ENCODE measurements at regions not wholly inside any gene's neighbourhood (a gene's known extent, or its start where the extent isn't known, plus 50 kb on each side); places are given as distances from the start of the nearest gene placed in this dataset.

DNA sequence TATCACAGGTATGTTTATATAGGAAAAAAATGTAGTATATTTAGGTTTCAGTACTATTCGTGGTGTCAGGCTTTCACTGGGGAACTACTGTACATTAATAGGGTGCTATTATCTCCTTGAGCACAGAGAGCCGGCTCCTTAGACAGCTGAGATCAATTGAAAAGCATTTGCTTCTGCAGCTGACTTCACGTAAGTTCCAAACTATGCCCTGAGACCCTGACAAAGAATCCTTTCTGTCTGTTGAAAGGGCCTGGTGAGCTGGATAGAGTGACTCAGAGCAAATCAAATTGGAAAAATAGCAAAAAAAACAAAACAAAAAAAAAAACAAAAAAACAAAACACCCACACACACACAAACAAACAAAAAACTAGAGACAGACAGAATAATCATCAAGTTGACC is 652.0 kb downstream of the MTRR start:
- Histone ChIP-seq H3K79me2 (no peaks in the 10 kb centered on the region), H3K36me3 (replicated peaks; ENCODE audit: insufficient read depth, low read depth) (no peaks in the 10 kb centered on the region), H3K9me2 (replicated peaks; ENCODE audit: insufficient read depth) (no peaks in the 10 kb centered on the region), H3K9me3 (ENCODE audit: low read depth) (no peaks in the 10 kb centered on the region), H3K27ac (no peak overlapping the region), H3K4me1 (ENCODE audit: insufficient read depth) (no peaks in the 10 kb centered on the region), H4K20me1 (ENCODE audit: insufficient read depth, poor library complexity, severe bottlenecking) (no peaks in the 10 kb centered on the region), H3K27me3 (no peaks in the 10 kb centered on the region), H3K4me3 (no peak overlapping the region), H2AFZ (no peak overlapping the region), H3K4me2 (no peak overlapping the region)
- WGBS (ENCODE audit: low lambda C conversion rate, missing lambda C conversion rate) = 55% methylated on average over 3 of the region's 3 CpGs
- DNase-seq (ENCODE audit: low spot score) = no peak
- TF ChIP-seq EZH2 (IDR thresholded peaks at IDR 0.05; ENCODE audit: borderline replicate concordance) = no peak
- TF ChIP-seq, protein P1, sequence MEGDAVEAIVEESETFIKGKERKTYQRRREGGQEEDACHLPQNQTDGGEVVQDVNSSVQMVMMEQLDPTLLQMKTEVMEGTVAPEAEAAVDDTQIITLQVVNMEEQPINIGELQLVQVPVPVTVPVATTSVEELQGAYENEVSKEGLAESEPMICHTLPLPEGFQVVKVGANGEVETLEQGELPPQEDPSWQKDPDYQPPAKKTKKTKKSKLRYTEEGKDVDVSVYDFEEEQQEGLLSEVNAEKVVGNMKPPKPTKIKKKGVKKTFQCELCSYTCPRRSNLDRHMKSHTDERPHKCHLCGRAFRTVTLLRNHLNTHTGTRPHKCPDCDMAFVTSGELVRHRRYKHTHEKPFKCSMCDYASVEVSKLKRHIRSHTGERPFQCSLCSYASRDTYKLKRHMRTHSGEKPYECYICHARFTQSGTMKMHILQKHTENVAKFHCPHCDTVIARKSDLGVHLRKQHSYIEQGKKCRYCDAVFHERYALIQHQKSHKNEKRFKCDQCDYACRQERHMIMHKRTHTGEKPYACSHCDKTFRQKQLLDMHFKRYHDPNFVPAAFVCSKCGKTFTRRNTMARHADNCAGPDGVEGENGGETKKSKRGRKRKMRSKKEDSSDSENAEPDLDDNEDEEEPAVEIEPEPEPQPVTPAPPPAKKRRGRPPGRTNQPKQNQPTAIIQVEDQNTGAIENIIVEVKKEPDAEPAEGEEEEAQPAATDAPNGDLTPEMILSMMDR (IDR thresholded peaks at IDR 0.05; ENCODE audit: poor library complexity) = no peak
- no peak for TF ChIP-seq EZH2phosphoT487 (IDR thresholded peaks at IDR 0.05; ENCODE audit: low read depth, severe bottlenecking, unreplicated experiment)

DNA sequence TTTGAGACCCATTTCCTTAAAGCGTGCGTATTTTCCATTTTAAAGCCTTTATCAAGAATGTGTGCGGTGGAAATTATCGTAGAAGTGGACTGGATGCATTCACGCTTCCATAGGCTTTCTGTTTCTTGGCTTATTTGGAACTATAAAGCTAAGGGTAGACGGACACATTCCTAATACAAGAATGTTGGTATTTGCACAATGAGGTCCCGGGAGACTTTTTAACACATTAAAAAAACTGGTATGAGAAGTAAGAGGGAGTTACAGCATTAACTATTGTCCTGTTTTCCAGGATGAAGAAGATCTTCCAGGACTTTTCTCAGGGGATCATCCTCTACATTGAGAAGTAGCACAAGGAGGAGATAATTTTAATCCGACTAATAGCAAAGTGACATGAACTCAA is 653.0 kb downstream of the MTRR start:
- H4K20me1 ChIP-seq (ENCODE audit: insufficient read depth, poor library complexity, severe bottlenecking) = no peaks in the 10 kb centered on the region
- H3K4me3 ChIP-seq = no peak overlapping the region
- H3K79me2 ChIP-seq = no peaks in the 10 kb centered on the region
- H3K4me2 ChIP-seq = no peak overlapping the region
- no peak for DNase-seq (ENCODE audit: low spot score)
- H3K27me3 ChIP-seq = no peaks in the 10 kb centered on the region
- H2AFZ ChIP-seq = no peak overlapping the region
- H3K27ac ChIP-seq = no peak overlapping the region
- no peaks in the 10 kb centered on the region for H3K9me2 ChIP-seq (replicated peaks; ENCODE audit: insufficient read depth)
- no peaks in the 10 kb centered on the region for H3K36me3 ChIP-seq (replicated peaks; ENCODE audit: insufficient read depth, low read depth)
- 79% methylated on average over 8 of the region's 8 CpGs for WGBS (ENCODE audit: low lambda C conversion rate, missing lambda C conversion rate)
- no peaks in the 10 kb centered on the region for H3K9me3 ChIP-seq (ENCODE audit: low read depth)
- TF ChIP-seq EZH2phosphoT487 (IDR thresholded peaks at IDR 0.05; ENCODE audit: low read depth, severe bottlenecking, unreplicated experiment) = no peak
- no peaks in the 10 kb centered on the region for H3K4me1 ChIP-seq (ENCODE audit: insufficient read depth)

DNA sequence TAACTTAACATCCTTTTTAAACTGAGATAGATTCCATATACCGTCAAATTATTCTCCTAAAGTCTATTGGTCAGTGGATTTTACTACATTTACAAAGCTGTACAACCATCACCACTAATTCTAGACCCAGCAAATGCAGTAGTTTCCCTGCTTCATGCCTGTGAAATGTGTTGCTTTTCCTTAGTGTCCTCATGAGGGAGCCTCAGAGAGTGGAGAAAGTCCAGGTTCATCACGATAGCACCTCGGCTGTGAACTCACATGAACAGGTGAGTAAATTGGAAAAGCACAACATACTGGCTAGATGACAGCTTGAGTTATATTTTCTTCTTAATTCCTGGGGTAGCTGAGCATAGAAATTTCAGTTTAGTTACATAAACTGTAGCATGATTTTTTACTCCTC is 653.7 kb downstream of the MTRR start:
- Histone ChIP-seq H2AFZ (no peak overlapping the region), H3K4me2 (no peak overlapping the region), H3K36me3 (replicated peaks; ENCODE audit: insufficient read depth, low read depth) (no peaks in the 10 kb centered on the region), H3K9me3 (ENCODE audit: low read depth) (no peaks in the 10 kb centered on the region), H3K79me2 (no peaks in the 10 kb centered on the region), H3K9me2 (replicated peaks; ENCODE audit: insufficient read depth) (no peaks in the 10 kb centered on the region), H3K27me3 (no peaks in the 10 kb centered on the region), H3K4me1 (ENCODE audit: insufficient read depth) (no peaks in the 10 kb centered on the region), H3K4me3 (no peak overlapping the region), H3K27ac (no peak overlapping the region), H4K20me1 (ENCODE audit: insufficient read depth, poor library complexity, severe bottlenecking) (no peaks in the 10 kb centered on the region)
- WGBS (ENCODE audit: low lambda C conversion rate, missing lambda C conversion rate) = 29% methylated on average over 3 of the region's 3 CpGs
- peak; percentile 23 for DNase-seq (ENCODE audit: low spot score)
- TF ChIP-seq EZH2phosphoT487 (IDR thresholded peaks at IDR 0.05; ENCODE audit: low read depth, severe bottlenecking, unreplicated experiment) (no peak), EZH2 (IDR thresholded peaks at IDR 0.05; ENCODE audit: borderline replicate concordance) (no peak)
- TF ChIP-seq, protein P1 (IDR thresholded peaks at IDR 0.05; ENCODE audit: poor library complexity) = no peak

DNA sequence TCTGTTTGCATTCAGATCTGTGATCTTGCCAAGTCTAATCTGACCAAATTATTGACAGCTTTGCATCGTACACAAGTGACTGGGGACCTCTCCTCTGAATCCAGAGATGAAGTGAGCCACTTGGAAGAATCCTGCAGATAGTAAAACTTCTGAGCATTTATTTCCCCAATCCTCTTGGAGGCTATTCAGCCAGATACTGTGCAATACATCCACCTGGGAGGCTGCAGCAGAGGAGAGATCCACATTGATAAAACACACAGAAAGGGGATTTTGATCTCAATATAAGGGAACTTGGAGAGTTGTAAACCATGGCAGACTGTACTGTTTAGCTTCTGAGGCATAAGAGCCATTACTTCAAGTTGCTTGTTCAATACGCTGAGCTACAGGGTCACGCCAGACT is 654.6 kb downstream of the MTRR start:
- no peaks in the 10 kb centered on the region for H3K9me2 ChIP-seq (replicated peaks; ENCODE audit: insufficient read depth)
- no peak for DNase-seq (ENCODE audit: low spot score)
- H3K36me3 ChIP-seq (replicated peaks; ENCODE audit: insufficient read depth, low read depth) = no peaks in the 10 kb centered on the region
- H2AFZ ChIP-seq = no peak overlapping the region
- H3K27me3 ChIP-seq = no peaks in the 10 kb centered on the region
- no peaks in the 10 kb centered on the region for H3K4me1 ChIP-seq (ENCODE audit: insufficient read depth)
- WGBS (ENCODE audit: low lambda C conversion rate, missing lambda C conversion rate) = 79% methylated on average over 3 of the region's 3 CpGs
- no peaks in the 10 kb centered on the region for H4K20me1 ChIP-seq (ENCODE audit: insufficient read depth, poor library complexity, severe bottlenecking)
- no peak overlapping the region for H3K27ac ChIP-seq
- TF ChIP-seq, protein P1 (IDR thresholded peaks at IDR 0.05; ENCODE audit: poor library complexity) = no peak
- TF ChIP-seq EZH2phosphoT487 (IDR thresholded peaks at IDR 0.05; ENCODE audit: low read depth, severe bottlenecking, unreplicated experiment) (no peak), EZH2 (IDR thresholded peaks at IDR 0.05; ENCODE audit: borderline replicate concordance) (no peak)
- no peak overlapping the region for H3K4me3 ChIP-seq
- H3K4me2 ChIP-seq = no peak overlapping the region
- no peaks in the 10 kb centered on the region for H3K79me2 ChIP-seq
- H3K9me3 ChIP-seq (ENCODE audit: low read depth) = no peaks in the 10 kb centered on the region
